OCI-LY7 (cell line): ENCODE measurements at regions not wholly inside any gene's neighbourhood (a gene's known extent, or its start where the extent isn't known, plus 50 kb on each side); places are given as distances from the start of the nearest gene placed in this dataset.

Source experiments
- BruUV-seq: library from RNA; stranded (reverse); fragments of 400-500 nt; replicated peaks from 2 replicates; lab custom pipeline; 2021; lab: Mats Ljungman, UMichigan
- CTCF ChIA-PET: fragments of 300-600 bp; sonication (Branson Sonifier 250); formaldehyde crosslinking; loops from one replicate; lab custom pipeline; 2022; ENCODE audit warnings: antibody characterized with exemption; ENCODE audit not compliant: unreplicated experiment; lab: Charles Lee
- POLR2A ChIA-PET: fragments of 300-600 bp; sonication (Branson Sonifier 250); formaldehyde crosslinking; loops from one replicate; lab custom pipeline; 2022; ENCODE audit warnings: antibody characterized with exemption; lab: Charles Lee
- DNase-seq: peaks from one replicate; pipeline ENCODE4 v3.0.0-alpha.2; 2015; ENCODE audit warnings: low spot score
- H2AFZ ChIP-seq: fragments of 200-600 bp; sonication (generic), shearing (Covaris generic); 2 replicates; pipeline ENCODE4 v1.6.1; 2014; ENCODE audit warnings: mild to moderate bottlenecking, antibody characterized with exemption, low read length, moderate library complexity
- H3K27ac ChIP-seq: fragments of 200-600 bp; sonication (generic); 2 replicates; pipeline ENCODE4 v1.5.1; 2014; ENCODE audit warnings: mixed run types, low read depth, mild to moderate bottlenecking, moderate library complexity, low read length, inconsistent platforms; ENCODE audit not compliant: poor library complexity, severe bottlenecking
- H3K36me3 ChIP-seq: fragments of 200-600 bp; sonication (generic); 2 replicates; pipeline ENCODE4 v1.6.1; 2014; ENCODE audit warnings: mild to moderate bottlenecking, antibody characterized with exemption, low read length, moderate library complexity, mixed read lengths; ENCODE audit not compliant: insufficient read depth
- H3K4me1 ChIP-seq: fragments of 200-600 bp; sonication (generic); 2 replicates; pipeline ENCODE4 v1.5.1; 2014; ENCODE audit warnings: mild to moderate bottlenecking, low read length; ENCODE audit not compliant: insufficient read depth, poor library complexity, severe bottlenecking
- H3K4me2 ChIP-seq: fragments of 200-600 bp; sonication (generic); 2 replicates; pipeline ENCODE4 v1.6.1; 2014; ENCODE audit warnings: mild to moderate bottlenecking, low read length
- H3K4me3 ChIP-seq: fragments of 200-600 bp; sonication (generic); 2 replicates; pipeline ENCODE4 v1.5.1; 2014; ENCODE audit warnings: mild to moderate bottlenecking, low read depth, low read length; ENCODE audit not compliant: poor library complexity, severe bottlenecking
- H3K79me2 ChIP-seq: fragments of 200-600 bp; sonication (generic); 2 replicates; pipeline ENCODE4 v1.6.1; 2016; ENCODE audit warnings: low read depth, mild to moderate bottlenecking, low read length, moderate library complexity, mixed read lengths; ENCODE audit not compliant: insufficient read depth
- H3K9me2 ChIP-seq: fragments of 200-600 bp; sonication (generic); 2 replicates; pipeline ENCODE4 v1.6.1; 2016; ENCODE audit warnings: mild to moderate bottlenecking, low read length, mixed read lengths; ENCODE audit not compliant: insufficient read depth
- H3K9me3 ChIP-seq: fragments of 200-600 bp; sonication (generic); 2 replicates; pipeline ENCODE4 v1.6.1; 2014; ENCODE audit warnings: mild to moderate bottlenecking, mixed run types, low read length, mixed read lengths
- H4K20me1 ChIP-seq: fragments of 200-600 bp; sonication (generic); 2 replicates; pipeline ENCODE4 v1.6.1; 2014; ENCODE audit warnings: mild to moderate bottlenecking, antibody characterized with exemption, low read length, moderate library complexity, mixed read lengths; ENCODE audit not compliant: insufficient read depth
- CTCF ChIP-seq: fragments of 200-600 bp; sonication (generic); conservative IDR thresholded peaks from 2 replicates; pipeline ENCODE4 v1.5.1; 2014; ENCODE audit warnings: mild to moderate bottlenecking, antibody characterized with exemption, low read length, moderate library complexity, mixed read lengths
- EZH2phosphoT487 ChIP-seq: fragments of 200-600 bp; sonication (generic); IDR thresholded peaks from 2 replicates; pipeline ENCODE4 v1.6.1; 2018; ENCODE audit warnings: low read depth, borderline replicate concordance, mild to moderate bottlenecking, mixed run types, antibody characterized with exemption, low read length, moderate library complexity, mixed read lengths
- intact Hi-C: fragments of 100-400 bp; cut with micrococcal nuclease; formaldehyde crosslinking; loops from one replicate; pipeline ENCODE4 v1.10.0; 2022; ENCODE audit not compliant: unreplicated experiment

GRCh38 chr16:35516551-35516950, 2057.1 kb downstream of the TP53TG3F start:
- TF ChIP-seq EZH2phosphoT487 (no peak), CTCF (no peak)
- intact Hi-C loops, result no loop called here
- no TSS peak for BruUV-seq

GRCh38 chr16:35516971-35517370, 2057.6 kb downstream of the TP53TG3F start:
- intact Hi-C loops, result no loop called here
- ChIA-PET POLR2A (no interaction called here), CTCF (no interaction called here)
- H3K27ac ChIP-seq, result no peak overlapping the region
- H2AFZ ChIP-seq, result no peak overlapping the region
- H3K4me3 ChIP-seq, result no peak overlapping the region
- H4K20me1 ChIP-seq, result no peaks in the 10 kb centered on the region
- no peaks in the 10 kb centered on the region for H3K4me1 ChIP-seq
- H3K9me3 ChIP-seq, result no peaks in the 10 kb centered on the region
- no peaks in the 10 kb centered on the region for H3K36me3 ChIP-seq
- H3K9me2 ChIP-seq, result no peaks in the 10 kb centered on the region
- DNase-seq, result no peak
- no TSS peak for BruUV-seq
- no peak overlapping the region for H3K4me2 ChIP-seq
- TF ChIP-seq CTCF, result no peak
- TF ChIP-seq EZH2phosphoT487, result no peak
- no peaks in the 10 kb centered on the region for H3K79me2 ChIP-seq

More at GRCh38 chr16:35516551-35516950, 2057.1 kb downstream of the TP53TG3F start:
- Histone ChIP-seq H3K36me3 (no peaks in the 10 kb centered on the region), H3K4me2 (no peak overlapping the region), H3K79me2 (no peaks in the 10 kb centered on the region), H3K4me3 (no peak overlapping the region), H3K27ac (no peak overlapping the region), H3K4me1 (no peaks in the 10 kb centered on the region), H3K9me2 (no peaks in the 10 kb centered on the region), H4K20me1 (no peaks in the 10 kb centered on the region), H3K9me3 (no peaks in the 10 kb centered on the region), H2AFZ (no peak overlapping the region)
- POLR2A ChIA-PET, result no interaction called here
- no peak for DNase-seq
- CTCF ChIA-PET, result no interaction called here

GRCh38 chr16:35523991-35524390, 2064.6 kb downstream of the TP53TG3F start:
- H3K27ac ChIP-seq, result no peak overlapping the region
- H3K36me3 ChIP-seq, result no peaks in the 10 kb centered on the region
- H3K79me2 ChIP-seq, result no peaks in the 10 kb centered on the region
- CTCF ChIA-PET, result no interaction called here
- H2AFZ ChIP-seq, result no peak overlapping the region
- no peak for DNase-seq
- no peak for TF ChIP-seq CTCF
- no peak for TF ChIP-seq EZH2phosphoT487
- BruUV-seq, result no TSS peak
- no peaks in the 10 kb centered on the region for H3K9me3 ChIP-seq
- POLR2A ChIA-PET, result no interaction called here
- H3K9me2 ChIP-seq, result no peaks in the 10 kb centered on the region
- no peaks in the 10 kb centered on the region for H4K20me1 ChIP-seq
- intact Hi-C loops, result no loop called here
- H3K4me1 ChIP-seq, result no peaks in the 10 kb centered on the region
- no peak overlapping the region for H3K4me3 ChIP-seq
- no peak overlapping the region for H3K4me2 ChIP-seq
